GM12874 (cell line): ENCODE measurements at regions not wholly inside any gene's neighbourhood (a gene's known extent, or its start where the extent isn't known, plus 50 kb on each side); places are given as distances from the start of the nearest gene placed in this dataset.

Source experiments
- TF ChIP-seq, protein P1 (sequence below): IDR thresholded peaks from 2 replicates; pipeline ENCODE4 v1.5.1; 2011; ENCODE audit warnings: low read depth, mild to moderate bottlenecking, control low read depth, low read length, moderate library complexity; ENCODE audit not compliant: insufficient read depth

DNA sequence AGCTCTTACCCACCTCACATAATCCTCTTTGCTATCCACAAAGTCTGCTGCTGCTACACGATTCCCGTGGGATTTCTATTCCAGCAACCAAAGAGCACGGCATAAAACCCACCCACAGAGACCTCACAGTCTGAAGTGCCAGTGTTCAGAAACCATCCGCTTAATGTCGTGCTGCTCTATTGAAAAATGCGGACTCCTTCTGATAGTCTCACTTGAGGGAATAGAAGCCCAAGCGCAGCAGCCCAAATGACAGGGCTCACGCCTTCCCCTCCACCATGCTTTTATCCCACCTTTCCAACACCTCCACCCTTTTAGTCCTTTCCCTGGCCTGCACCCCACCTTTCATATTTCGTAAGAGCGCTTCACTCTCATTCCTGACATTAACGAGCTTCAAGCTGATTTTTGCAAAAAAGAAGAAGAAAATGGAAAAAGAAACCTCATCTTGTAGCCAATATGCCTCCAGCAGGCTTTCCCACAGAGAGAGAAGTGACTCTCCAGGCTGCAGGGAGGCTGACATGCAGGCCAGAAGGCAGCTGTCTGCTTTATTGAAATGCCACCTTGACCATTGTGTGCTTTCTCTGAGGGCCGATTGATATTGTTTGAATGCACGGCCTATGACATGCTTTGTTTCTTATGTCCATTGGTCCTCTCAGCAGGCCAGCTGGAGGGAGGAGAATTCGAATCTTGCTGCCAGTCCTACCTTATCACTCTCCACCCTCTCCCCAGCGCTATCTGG lies 70.6 kb upstream of the PCSK1 start:
- TF ChIP-seq, protein P1, sequence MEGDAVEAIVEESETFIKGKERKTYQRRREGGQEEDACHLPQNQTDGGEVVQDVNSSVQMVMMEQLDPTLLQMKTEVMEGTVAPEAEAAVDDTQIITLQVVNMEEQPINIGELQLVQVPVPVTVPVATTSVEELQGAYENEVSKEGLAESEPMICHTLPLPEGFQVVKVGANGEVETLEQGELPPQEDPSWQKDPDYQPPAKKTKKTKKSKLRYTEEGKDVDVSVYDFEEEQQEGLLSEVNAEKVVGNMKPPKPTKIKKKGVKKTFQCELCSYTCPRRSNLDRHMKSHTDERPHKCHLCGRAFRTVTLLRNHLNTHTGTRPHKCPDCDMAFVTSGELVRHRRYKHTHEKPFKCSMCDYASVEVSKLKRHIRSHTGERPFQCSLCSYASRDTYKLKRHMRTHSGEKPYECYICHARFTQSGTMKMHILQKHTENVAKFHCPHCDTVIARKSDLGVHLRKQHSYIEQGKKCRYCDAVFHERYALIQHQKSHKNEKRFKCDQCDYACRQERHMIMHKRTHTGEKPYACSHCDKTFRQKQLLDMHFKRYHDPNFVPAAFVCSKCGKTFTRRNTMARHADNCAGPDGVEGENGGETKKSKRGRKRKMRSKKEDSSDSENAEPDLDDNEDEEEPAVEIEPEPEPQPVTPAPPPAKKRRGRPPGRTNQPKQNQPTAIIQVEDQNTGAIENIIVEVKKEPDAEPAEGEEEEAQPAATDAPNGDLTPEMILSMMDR, result no peak

GRCh38 chr5:96506376-96506775 lies 73.3 kb upstream of the PCSK1 start:
- TF ChIP-seq, protein P1, result no peak

DNA sequence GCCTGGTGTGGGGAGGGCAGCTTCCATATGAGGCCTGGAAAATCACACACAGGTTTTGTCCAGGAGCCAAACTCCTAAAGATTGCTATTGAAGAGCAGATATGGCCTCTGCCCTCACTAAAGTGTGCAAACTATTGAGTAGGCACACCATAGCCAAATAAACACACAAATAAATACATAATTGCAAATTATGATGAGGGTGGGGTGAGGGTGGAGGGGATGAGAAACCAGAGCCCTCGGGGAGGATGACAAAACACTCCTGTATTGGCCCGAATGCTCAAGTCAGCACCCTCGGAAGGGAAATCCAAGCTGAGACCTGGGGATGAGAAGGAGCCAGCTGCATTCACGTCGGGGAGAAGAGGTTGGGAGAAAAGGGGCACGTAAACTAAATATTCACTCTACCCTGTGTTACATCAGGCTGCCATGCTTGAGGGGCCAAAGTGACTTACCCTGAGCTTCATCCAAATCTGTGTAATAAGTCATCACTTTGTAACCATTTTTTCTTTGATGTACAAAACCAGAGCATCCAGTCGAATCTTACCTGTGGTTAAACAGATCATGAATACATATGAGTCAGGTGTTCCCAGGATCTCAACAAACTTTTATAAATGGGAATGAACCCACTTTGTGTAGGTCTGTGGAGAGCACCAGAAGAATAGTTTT lies 73.9 kb upstream of the PCSK1 start:
- TF ChIP-seq, protein P1, result no peak

GRCh38 chr5:96509316-96509715 lies 76.3 kb upstream of the PCSK1 start:
- TF ChIP-seq, protein P1, result no peak

- TF ChIP-seq, protein P1, result no peak
These were observed 76.8 kb upstream of the PCSK1 start for GRCh38 chr5:96509721-96510350.

DNA sequence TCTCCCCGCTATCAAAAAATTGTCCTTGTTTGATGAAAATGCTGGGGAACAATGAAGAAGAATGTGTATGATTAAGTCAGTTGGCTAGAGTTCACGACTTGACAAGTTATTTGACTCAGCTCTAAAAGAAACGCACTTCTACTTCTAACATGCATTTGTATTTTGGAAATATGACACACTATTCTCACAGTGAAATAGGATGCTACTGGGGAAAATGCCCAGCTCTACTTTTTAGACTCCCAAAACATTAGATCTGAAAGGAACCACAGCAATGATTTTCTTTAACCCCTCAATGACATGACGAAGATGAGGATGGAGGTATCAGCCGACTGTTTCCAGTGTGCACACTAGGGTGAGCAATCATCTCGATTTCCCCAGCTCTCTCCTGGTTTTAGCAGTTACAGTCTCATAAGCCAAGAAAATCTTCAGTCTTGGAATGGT lies 83.6 kb upstream of the PCSK1 start:
- TF ChIP-seq, protein P1, result no peak

DNA sequence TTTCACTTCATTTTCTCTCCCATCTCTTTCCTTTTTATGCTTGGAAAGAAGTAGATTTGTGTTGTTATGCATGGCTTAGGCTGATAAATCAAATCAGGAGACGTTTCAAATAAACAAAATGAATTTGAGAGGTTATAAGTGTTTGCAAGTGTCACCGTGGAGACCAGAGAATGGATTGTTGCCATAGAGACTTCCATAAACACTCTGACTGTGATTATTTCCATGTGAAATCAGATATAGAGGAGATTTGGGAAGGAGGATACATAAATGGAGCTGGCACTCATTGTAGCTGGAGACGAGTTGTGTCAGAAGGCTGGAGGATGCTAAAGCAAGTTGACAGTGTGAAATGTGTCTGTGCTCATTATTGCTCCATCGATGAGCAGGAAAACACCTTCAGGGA lies 84.2 kb upstream of the PCSK1 start:
- TF ChIP-seq, protein P1, result no peak
